ENCODE measurements at regions not wholly inside any gene's neighbourhood (a gene's known extent, or its start where the extent isn't known, plus 50 kb on each side); places are given as distances from the start of the nearest gene placed in this dataset.

GRCh38 chr13:47019977-47020376, 123.1 kb upstream of the HTR2A start:
- TF ChIP-seq REST (IDR thresholded peaks at IDR 0.05; ENCODE audit: borderline replicate concordance) (no peak), POLR2AphosphoS5 (IDR thresholded peaks at IDR 0.05) (no peak)

Measured in neural cell (in vitro differentiated cells).